Peyer's patch (tissue), 4 donors: ENCODE measurements at regions not wholly inside any gene's neighbourhood (a gene's known extent, or its start where the extent isn't known, plus 50 kb on each side); places are given as distances from the start of the nearest gene placed in this dataset.

Experiments
- POLR2A ChIP-seq, 2 donors: fragments of 450-650 bp; IDR thresholded peaks; one replicate each; pipeline ENCODE4 v1.5.1; 2017; ENCODE audit warnings: antibody characterized with exemption in 2 of 2, mild to moderate bottlenecking in 2 of 2, moderate library complexity in 2 of 2
- TF ChIP-seq, protein P1 (sequence below), 6 experiments: fragments of 450-650 bp in 4 of 6; fragments of 200-600 bp in 2 of 6; sonication (generic) in 1 of 6; IDR thresholded peaks; one replicate each; pipeline ENCODE4 v1.5.1; 2017 to 2019; ENCODE audit warnings: antibody characterized with exemption in 6 of 6, mild to moderate bottlenecking in 3 of 6, moderate library complexity in 1 of 6

DNA sequence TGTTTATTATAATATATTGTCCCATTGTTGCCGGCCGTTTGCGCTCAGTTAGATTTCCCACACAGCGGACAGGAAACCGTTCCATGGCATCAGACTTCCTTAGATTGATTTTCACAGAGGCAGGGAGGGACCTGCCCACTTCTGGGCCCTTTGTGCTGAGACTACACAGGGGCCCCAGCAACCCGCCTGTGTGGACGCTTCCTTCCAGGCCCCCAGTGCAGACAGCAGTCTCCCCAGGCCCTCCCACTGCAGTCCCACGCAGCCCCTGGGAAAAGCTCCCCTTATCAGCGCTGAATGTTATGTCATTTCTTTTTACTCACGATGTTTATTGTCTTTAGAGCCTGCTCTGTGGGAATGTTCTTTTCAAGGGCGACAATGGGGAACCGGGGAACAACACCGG is 351.7 kb upstream of the ARGLU1 start:
- TF ChIP-seq, protein P1, sequence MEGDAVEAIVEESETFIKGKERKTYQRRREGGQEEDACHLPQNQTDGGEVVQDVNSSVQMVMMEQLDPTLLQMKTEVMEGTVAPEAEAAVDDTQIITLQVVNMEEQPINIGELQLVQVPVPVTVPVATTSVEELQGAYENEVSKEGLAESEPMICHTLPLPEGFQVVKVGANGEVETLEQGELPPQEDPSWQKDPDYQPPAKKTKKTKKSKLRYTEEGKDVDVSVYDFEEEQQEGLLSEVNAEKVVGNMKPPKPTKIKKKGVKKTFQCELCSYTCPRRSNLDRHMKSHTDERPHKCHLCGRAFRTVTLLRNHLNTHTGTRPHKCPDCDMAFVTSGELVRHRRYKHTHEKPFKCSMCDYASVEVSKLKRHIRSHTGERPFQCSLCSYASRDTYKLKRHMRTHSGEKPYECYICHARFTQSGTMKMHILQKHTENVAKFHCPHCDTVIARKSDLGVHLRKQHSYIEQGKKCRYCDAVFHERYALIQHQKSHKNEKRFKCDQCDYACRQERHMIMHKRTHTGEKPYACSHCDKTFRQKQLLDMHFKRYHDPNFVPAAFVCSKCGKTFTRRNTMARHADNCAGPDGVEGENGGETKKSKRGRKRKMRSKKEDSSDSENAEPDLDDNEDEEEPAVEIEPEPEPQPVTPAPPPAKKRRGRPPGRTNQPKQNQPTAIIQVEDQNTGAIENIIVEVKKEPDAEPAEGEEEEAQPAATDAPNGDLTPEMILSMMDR (IDR thresholded peaks at IDR 0.05), result no peak
- TF ChIP-seq POLR2A (IDR thresholded peaks at IDR 0.05), result no peak
